T-helper 2 cell treated with Interferon-gamma antibody and Interleukin-4, amounts not matched to agents 100 ng/mL and 5 ng/mL, for 36 hours (primary cell): ENCODE measurements at regions not wholly inside any gene's neighbourhood (a gene's known extent, or its start where the extent isn't known, plus 50 kb on each side); places are given as distances from the start of the nearest gene placed in this dataset.

Experiments used
- intact Hi-C: fragments of 100-400 bp; cut with micrococcal nuclease; formaldehyde crosslinking; loops from one replicate; pipeline ENCODE4 v1.15.1; 2023

DNA sequence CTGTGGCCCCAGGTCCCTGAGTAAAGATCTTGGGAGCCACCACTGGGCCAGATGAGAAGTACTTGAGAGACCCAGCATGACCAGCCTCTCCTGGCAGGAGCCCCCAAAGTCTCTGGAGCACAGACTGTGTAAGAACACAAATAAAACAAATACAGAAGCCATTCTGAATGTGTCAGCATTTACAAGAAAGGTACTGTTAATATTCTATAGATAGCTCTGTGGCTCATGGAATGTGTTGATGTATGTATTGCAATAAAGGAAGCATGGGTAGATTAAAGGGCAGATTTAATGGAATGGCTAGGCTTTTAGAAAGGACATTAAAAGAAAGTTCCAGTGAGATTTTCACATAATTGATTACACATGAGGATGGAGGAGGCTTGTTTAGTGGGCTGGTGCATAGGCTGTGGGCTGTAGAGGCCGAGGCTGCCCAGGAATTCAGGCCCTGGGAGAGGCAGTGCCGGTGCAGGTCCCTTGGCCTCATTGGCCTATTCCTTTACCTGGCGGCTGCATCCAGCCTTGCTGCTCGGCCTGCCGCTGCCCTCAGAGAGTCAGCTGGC, 127.7 kb upstream of the DLX2 start:
- intact Hi-C loops = no loop called here

DNA sequence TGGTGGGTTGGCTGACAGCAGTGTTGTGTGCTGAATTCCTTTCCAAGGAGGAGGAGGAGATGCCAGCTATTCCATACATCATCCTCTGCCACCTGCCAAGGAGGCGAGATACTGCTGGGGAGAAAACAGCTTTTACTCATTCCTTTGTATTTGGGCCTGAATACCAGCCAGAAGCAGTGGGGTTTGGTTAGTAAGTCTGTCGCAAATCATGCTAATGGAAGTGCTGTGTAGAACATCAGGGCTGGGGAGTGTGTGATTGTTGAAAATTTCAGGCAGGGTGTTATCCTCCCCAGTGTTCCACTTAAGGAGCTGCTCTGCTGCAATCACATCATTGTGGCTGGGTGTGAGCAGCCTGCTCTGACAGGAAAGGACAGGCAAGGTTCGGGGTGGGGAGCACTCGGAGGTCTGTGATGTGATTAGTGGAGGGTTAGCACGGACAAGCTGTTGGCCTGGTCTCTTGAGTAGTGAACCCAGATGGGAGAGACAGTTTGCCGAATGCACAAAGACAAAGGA, 128.2 kb upstream of the DLX2 start:
- intact Hi-C loops = no loop called here

DNA sequence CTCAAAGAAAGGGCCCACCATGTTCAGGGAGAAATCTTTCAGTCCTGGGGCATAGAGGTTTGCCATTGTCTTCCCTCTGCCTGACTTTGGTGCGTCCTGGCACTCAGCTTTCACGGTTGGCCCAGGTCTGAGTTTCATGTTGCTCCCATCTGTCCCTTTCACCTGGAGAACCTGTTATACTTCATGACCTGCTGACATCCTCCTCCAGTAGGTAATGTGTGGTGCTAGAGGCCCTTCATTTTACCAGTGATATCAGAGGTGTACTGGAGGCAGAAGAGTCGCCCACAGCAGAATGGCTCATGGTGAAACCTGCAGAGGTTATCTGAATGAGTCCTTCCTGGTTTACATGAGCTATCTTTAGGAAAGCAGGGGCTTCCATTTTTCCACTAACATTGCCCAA, 128.8 kb upstream of the DLX2 start:
- intact Hi-C loops = no loop called here

DNA sequence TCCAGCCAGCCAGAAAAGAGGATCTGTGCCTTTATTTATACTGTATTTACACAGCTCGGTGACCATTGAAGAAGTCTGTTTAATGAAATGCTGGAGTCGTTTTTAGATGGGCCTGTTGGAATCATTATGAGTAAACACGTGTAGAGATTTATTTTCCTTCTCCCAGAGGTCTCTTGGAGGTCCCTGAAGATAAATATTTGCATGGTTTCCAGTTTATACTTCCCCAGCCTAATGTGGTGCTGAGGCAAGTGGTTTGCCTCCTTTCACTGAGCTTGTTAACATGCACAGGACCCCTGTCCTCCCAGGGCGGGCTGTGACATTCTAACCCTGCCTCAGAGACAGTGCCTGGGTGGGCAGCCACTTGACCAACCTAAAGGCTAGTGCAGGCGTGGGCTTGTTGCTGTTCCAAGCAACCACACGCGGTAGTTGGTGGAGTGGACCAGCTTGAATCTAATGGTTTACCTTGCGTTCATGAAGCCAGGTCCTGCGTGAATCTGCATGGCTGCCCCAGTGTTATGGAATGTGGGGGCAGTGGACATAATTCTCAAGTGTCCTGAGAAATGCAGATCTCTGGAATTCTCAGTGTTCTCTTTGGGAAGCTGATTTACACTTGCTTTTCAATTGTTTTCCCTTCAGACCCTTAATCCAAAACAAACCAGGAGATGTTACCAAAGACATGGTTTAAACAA, 130.2 kb upstream of the DLX2 start:
- intact Hi-C loops = no loop called here

DNA sequence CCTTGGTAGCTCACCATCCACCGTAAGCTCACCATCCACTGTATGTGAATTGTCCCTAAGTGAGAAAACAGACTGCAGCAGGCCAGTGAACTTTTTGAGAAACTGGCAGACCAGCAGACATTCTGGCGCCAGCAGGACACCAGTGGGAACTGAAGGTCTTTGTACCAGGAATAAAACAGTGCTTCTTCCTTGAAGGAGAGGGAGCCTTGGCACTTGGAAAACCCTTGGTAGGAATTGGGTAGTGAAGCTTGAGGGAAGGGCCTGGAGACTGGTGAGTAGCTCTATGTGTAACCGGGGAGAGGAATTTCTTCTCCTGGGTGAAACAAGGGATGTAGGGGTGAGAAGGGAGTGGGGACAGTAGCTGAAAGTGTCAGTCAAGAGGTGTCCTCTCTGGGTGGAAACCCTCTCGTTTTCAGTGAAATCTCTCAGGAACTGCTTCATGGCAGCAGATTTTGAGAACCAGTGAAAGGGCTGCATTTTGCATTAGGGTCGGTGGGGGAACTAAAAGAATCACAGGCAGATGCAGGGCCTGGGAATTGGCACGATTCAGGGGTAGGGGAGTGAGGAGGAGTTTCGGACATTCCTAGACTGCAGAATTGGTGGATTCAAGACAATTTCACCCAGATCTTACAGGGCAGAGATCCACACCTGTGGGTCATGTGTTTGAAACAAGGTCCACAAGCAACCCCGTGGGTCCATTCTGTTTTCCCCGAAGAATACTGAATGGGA, 131.5 kb upstream of the DLX2 start:
- intact Hi-C loops = no loop called here

DNA sequence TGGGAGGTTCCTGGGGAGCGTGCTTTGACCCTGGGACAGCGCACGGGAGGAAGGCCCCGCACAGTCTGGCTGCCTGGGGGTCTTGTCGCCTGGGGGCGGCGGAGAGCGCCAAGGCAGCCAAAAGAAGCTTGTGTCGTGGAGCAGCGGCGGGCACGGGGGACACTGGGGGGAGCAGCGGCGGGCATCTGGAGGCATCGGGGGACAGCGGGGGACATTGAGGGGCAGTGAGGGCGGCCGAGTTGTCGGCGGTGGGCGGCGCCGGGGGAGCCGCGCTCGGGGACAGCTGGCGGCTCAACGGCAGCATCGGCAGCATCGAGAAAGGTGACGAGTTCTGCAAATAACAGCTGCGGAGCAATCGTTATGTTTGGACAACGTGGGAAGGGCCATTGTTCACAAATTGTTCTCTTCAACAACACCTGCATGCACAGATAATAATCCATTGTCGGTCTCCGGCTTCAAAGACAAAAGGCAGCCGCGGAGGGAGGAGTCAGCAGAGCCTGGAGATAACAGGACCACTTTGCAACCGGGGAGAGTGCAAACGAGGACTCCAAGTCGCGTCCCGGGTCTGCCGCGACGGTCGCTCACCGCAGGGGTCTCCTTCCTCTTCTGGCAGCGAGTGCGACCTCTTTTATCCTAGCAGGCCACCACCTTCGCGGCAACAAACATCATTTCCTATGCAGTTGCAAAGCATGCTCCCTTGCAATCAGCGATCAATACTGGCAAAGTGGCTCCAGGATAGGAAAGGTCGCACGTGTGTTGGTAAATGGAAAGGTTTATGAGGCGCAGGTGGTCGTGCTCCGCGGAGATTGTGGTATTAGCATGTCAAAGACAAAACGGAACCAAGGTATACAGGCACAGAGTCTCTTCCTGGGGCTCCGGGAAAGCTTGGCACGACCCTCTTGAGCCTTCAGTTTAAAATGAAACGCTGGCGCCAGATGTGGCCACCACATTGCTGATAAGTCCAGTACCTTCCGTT, 132.3 kb upstream of the DLX2 start:
- intact Hi-C loops = no loop called here

DNA sequence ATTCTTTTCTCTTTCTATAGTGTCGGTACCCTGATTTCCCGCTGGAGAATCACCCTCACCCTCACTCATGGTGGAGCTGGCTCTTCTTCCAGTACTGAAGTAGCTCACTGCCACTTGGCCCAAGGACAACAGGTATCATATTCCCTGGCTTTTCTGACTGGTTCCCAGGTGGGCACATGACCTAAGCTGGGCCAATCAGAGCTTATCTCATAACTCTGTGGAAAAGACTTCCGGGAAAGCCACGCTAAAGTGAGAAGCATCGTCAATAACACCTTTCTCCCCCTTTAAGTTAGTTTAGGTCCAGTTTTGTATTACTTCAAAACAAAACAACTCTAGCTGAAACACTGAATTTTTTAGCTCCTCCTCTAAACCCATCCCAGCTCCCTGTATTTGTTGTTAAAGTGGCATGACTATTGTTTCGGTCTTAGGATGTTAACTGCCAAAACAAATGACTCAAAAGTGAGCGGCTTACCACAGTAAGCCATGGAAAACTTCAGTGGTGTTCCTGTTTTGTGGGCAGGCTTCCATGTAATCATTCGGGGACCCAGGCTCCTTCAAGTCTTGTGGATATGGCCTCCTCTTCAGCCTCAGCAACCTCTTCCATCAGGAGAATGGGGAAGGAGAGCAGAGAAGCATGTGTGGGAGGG, 137.4 kb upstream of the DLX2 start:
- intact Hi-C loops = no loop called here

DNA sequence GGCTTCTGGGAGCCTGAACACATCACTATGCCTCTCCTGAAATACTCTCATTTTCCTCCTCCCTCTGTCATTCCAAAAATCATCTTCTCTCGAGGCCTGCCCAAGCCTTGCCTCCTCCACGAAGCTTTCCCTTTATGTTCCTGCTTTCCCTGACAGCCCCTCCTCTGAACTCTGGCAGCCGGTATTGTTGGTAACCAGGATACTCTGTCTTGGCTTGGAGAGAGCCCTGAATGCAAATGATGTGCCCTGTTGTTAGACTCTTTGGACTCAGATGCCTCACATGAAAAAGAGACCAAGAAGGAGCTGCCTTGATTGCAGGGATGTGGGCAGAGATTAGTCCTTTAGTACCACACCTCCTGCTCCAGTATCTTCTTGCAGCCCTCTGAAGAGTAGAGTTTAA, 138.5 kb upstream of the DLX2 start:
- intact Hi-C loops = no loop called here

DNA sequence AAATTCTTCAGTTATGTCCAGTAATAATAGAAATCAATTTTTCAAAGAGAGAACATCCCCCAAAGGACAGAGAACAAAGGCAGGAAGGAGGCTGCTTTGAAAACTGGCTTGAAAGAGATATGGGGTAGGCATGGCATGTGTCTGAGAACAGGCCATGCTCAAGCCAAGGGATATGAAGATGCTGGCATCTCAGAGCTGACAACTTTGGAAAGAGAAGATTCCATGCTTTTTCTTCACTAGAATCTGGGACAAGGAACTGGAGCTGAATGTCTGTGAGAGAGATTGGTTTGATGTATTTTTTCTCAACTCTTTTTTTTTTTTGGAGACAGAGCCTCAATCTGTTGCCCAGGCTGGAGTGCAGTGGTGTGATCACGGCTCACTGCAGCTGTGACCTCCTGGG, 139.8 kb upstream of the DLX2 start:
- intact Hi-C loops = no loop called here

DNA sequence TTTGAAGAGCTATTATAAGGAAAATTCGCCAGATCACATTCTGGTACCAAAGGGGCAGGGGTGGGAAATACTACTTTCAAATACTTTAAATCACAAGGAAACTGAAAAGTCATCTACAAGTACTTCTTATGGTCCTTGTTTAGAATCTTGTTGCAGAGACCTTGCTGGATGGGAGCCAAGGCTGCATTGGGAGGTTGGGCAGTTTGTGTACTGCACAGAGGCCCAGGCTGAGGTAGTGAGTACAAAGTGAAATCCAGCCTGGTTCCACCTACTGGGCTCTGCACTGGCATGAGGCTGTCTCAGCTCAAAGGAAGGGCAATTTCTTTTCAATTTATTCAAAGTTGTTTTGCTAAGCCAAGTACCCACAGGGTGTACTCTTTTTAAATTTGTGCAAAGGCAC, 140.3 kb upstream of the DLX2 start:
- intact Hi-C loops = no loop called here

DNA sequence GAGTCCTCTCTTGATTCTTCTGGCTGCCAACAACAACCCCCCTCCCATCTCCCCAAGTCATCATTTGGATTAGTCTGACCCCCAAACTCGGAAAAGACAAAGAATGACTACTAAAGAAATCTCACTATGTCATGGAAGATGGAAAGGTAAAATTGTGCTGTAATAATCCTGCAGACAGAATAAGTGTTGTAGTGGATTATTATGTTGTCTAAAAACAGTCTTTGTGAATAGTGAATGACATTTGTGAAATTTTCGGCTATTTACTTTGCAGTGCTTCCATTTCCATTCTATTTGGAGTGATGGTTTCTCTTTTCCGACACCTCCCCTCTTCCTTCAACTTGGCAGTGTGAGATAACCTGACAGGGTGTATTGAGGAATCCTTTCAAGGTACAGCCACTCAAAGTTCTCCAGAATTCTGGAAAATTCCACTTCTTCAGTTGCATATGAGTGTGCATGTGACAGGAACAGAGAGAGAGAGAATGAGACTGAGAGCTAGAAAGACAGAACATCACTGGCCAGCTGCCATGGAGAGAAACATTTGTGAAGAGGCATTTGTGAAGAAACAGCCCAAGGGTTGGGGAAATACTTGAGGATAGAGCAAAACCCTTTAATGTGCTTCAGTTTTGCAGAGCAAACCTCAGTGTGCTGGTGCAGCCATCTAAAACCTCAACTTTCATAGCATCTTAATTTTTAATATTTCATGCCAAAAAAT, 141.9 kb upstream of the DLX2 start:
- intact Hi-C loops = no loop called here

DNA sequence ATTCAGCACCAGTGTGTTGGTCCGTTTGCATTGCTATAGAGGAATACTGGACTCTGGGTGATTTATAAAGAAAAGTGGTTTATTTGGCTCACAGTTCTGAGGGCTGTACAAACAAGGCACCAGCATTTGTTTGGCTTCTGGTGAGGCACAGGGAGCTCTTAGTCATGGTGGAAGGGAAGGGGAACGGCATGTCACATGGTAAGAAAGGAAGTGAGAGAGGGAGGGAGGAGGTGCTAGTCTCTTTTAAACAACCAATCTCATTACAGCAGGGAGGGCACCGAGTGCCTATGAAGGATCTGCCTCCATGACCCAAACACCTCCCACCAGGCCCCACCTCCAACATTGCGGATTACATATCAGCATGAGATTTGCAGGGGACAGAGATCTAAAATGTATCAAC, 143.9 kb upstream of the DLX2 start:
- intact Hi-C loops = no loop called here

DNA sequence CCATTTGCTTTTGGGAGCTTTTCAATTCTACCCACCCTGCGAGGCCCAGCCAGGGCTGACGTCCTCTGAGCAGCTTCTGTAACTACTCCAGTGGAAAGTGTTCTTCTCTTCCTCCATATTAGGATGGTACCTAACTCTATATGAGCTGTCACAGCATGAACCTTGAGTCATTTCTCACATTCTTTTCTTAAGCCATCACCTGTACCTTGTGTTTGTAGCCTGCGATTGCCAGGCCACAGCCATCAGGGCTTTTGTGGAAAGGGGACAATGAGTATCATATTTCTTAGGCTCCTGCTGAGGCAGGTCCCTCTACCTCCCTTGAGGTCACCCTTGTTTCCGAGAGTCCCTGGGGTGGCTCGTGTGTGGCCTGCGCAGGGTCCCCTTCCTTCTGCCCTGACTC, 144.5 kb upstream of the DLX2 start:
- intact Hi-C loops = no loop called here

DNA sequence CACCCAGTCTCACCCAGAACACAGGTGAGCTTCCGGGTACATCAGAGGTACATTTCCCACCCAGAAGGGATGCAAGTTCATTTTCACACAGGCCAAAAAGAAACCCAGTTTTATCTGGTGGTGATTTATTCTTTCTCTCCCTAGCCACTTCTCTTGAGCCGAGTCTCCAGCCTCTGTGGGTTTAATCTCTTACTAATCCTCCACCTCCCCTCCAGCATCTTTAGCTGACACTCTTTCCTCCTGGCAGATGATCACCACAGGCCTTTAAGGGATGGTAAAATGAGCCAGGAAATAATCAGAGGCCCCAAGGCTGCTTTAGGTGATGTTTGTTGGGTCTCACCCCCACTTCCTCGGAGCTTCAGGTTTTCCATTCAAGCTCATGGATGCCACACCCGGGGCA, 145.7 kb upstream of the DLX2 start:
- intact Hi-C loops = no loop called here

DNA sequence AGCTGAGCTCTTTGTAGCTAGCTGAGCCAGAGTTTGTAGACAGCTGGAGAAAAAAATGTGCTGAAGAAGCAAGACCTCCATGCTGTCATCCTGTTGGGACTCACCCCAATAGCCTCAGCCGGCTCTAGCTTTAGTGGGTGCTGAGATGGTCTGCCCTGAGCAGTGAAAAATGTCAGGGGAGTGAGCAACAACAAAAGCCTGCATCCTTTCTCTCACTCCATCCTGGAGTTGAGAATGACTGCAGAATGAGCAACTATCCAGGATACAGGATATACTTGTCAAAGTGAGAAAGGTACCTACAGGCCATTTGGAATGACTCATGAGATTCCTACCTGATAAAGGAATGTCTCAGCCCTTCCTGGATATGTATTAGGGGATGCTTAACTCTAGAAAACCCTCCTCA, 146.1 kb upstream of the DLX2 start:
- intact Hi-C loops = no loop called here

DNA sequence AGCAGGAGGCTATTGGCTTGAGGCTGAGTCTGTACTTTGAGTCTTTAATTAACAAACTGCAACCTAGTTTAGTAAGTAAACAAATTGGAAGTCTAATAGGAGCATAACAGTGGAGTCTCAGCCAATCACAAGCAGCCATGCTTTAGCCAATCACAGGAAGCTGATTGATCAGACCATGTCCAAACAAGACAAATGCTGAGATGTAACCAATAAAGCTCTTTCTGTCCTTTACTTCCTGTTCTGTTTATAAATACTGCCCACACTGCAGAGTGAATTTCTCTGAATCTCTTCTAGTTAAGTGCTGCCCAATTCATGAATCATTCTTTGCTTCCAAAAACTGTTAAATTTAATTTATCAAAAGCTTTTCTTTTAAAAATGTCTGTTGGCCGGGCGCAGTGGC, 146.6 kb upstream of the DLX2 start:
- intact Hi-C loops = no loop called here

DNA sequence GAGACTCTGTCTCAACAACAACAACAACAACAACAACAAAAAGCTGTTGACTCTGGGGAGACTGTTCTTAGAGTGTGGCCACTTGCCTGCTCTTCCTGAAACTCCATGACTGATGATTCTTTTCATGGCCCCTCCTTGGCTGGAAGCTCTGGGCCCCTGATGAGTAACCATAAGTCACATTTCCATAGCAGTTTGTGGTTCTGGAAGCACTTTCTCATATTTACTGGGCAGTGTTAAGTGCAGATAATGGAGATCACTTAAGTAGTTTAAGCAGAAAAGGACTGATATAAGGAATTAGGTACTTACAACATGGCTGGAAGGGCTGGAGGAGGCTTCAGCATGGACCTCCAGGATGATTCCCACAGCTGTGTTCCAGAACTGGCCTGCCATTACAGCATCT, 147.3 kb upstream of the DLX2 start:
- intact Hi-C loops = no loop called here

DNA sequence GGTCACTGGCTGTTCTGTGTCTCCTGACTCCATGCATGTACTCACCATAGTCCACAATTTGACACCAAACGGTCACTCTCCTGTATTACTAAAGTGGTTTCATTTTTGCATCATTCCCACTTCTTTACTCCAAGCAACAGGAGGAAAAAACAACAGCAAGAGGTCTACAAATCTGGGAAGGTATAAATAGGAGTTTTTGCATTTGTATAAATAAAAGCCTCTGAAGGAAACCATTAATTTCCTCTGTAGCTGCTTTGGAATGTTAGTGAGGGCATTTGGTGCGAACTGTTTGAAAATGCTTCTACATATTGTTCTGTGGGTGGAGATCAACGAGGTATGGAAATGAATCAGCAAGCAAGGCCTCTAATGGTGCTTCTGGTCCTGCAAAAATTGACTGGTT, 148.5 kb upstream of the DLX2 start:
- intact Hi-C loops = no loop called here

DNA sequence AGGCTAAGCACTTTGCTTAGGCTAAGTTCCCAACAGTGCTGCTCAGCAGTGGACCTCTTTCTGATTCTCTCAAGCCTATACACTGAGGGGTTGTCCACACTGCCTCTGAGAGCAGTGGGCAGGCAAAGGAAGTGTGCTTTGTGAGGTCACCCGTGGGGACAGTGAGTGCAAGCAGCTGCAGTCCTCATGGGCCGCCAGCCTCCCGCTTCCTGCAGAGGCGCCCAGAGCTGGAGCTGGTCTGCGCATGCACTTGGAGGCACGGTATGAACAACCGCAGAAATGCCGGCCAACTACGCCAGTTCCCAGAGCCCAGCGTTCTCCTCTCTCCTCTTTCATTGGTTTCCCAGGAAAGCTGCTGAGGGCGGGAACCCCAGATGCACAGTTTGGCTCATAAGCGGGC, 149.5 kb upstream of the DLX2 start:
- intact Hi-C loops = no loop called here
